ENCODE measurements at regions not wholly inside any gene's neighbourhood (a gene's known extent, or its start where the extent isn't known, plus 50 kb on each side); places are given as distances from the start of the nearest gene placed in this dataset.

GRCh38 chr17:13243585-13243984, 225.8 kb upstream of the ELAC2 start:
- no peak for TF ChIP-seq CTCF (IDR thresholded peaks at IDR 0.05; ENCODE audit: insufficient read depth, low read length, poor library complexity, severe bottlenecking)
- no peak for TF ChIP-seq EZH2phosphoT487 (conservative IDR thresholded peaks at IDR 0.05; ENCODE audit: low read length)

All from SU-DHL-6 (cell line).